Esophagus squamous epithelium (tissue), 5 donors: ENCODE measurements at regions not wholly inside any gene's neighbourhood (a gene's known extent, or its start where the extent isn't known, plus 50 kb on each side); places are given as distances from the start of the nearest gene placed in this dataset.

Experiments used
- DNase-seq: peaks from one replicate; lab custom pipeline; 2025; lab: John Stamatoyannopoulos, UW
- H3K27ac ChIP-seq, 4 donors: fragments of 200-600 bp; sonication (generic); one replicate each; pipeline ENCODE4 v1.5.1; 2016 to 2019; ENCODE audit warnings: mild to moderate bottlenecking in 1 of 4
- H3K27me3 ChIP-seq, 4 donors: fragments of 200-600 bp; sonication (generic); 1 replicate in 3 of 4; 2 replicates in 1 of 4; pipeline versions ENCODE4 v1.5.1 to v1.6.0; 2017 to 2021; ENCODE audit warnings: antibody characterized with exemption in 1 of 4
- H3K36me3 ChIP-seq, 3 donors: fragments of 200-600 bp; sonication (generic); one replicate each; pipeline ENCODE4 v1.5.1; 2016 to 2019
- H3K4me1 ChIP-seq, 3 donors: fragments of 200-600 bp; sonication (generic); one replicate each; pipeline ENCODE4 v1.5.1; 2017 to 2019
- H3K4me3 ChIP-seq, 4 donors: fragments of 200-600 bp; sonication (generic); 1 replicate in 3 of 4; 2 replicates in 1 of 4; pipeline ENCODE4 v1.5.1; 2016 to 2019; ENCODE audit warnings: mild to moderate bottlenecking in 2 of 4, moderate library complexity in 1 of 4
- H3K9me3 ChIP-seq, 3 donors: fragments of 200-600 bp; sonication (generic); one replicate each; pipeline ENCODE4 v1.5.1; 2016 to 2019
- CTCF ChIP-seq, 6 experiments: fragments of 450-650 bp in 4 of 6; fragments of 200-600 bp in 2 of 6; sonication (generic) in 2 of 6; IDR thresholded peaks; one replicate each; pipeline ENCODE4 v1.5.1; 2016 to 2019; ENCODE audit warnings: antibody characterized with exemption in 6 of 6, mild to moderate bottlenecking in 4 of 6, moderate library complexity in 4 of 6
- POLR2A ChIP-seq, 4 donors: fragments of 450-650 bp; IDR thresholded peaks; one replicate each; pipeline ENCODE4 v1.6.1; 2017; ENCODE audit warnings: antibody characterized with exemption in 4 of 4, mild to moderate bottlenecking in 4 of 4, moderate library complexity in 3 of 4
- WGBS, 2 donors: methylation state at CpG; one replicate each; pipeline ENCODE4 v1.1.5; 2018; 5-methylcytosine and 5-hydroxymethylcytosine counted together
- intact Hi-C: fragments of 100-400 bp; cut with DNase I; formaldehyde crosslinking; loops from one replicate; pipeline ENCODE4 v1.15.0; 2022
- donor health status: DM: yes; HTN: yes; CAD: no.

DNA sequence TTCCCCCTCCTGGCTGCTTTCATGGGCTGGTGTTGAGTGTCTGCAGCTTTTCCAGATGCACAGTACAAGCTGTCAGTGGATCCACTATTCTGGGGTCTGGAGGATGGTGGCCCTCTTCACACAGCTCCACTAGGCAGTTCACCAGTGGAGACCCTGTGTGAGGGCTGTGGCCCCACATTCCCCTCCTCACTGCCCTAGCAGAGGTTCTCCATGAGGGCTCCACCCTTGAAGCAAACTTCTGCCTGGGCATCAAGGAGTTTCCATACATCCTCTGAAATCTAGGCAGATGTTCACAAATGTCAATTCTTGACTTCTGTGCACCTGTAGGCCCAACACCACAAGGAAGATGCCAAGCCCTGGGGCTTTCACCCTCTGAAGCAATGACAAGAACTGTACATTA is 1386.2 kb upstream of the ACVR2A start:
- Histone ChIP-seq H3K27me3 (no peaks in the 10 kb centered on the region), H3K4me1 (no peaks in the 10 kb centered on the region), H3K36me3 (no peaks in the 10 kb centered on the region), H3K4me3 (no peak overlapping the region), H3K9me3 (no peaks in the 10 kb centered on the region), H3K27ac (no peak overlapping the region)
- intact Hi-C loops: no loop called here
- no peak for TF ChIP-seq CTCF (IDR thresholded peaks at IDR 0.05)
- no peak for TF ChIP-seq POLR2A (IDR thresholded peaks at IDR 0.05)
- DNase-seq: no peak

- Histone ChIP-seq H3K4me1 (no peaks in the 10 kb centered on the region), H3K9me3 (no peaks in the 10 kb centered on the region), H3K27me3 (no peaks in the 10 kb centered on the region), H3K27ac (no peak overlapping the region), H3K4me3 (no peak overlapping the region), H3K36me3 (no peaks in the 10 kb centered on the region)
- TF ChIP-seq POLR2A (IDR thresholded peaks at IDR 0.05): no peak
- no peak for TF ChIP-seq CTCF (IDR thresholded peaks at IDR 0.05)
- WGBS, 2 donors: 88 to 95% methylated on average over 3 to 4 of the region's 4 CpGs
- no peak for DNase-seq
- intact Hi-C loops: no loop called here
Measured at GRCh38 chr2:146457221-146457620, 1387.6 kb upstream of the ACVR2A start.

- TF ChIP-seq POLR2A (IDR thresholded peaks at IDR 0.05) (no peak), CTCF (IDR thresholded peaks at IDR 0.05) (no peak)
- WGBS, 2 donors: 100% methylated on average over 1 of the region's 1 CpG
- intact Hi-C loops: no loop called here
- Histone ChIP-seq H3K9me3 (no peaks in the 10 kb centered on the region), H3K4me3 (no peak overlapping the region), H3K4me1 (no peaks in the 10 kb centered on the region), H3K27me3 (no peaks in the 10 kb centered on the region), H3K27ac (no peak overlapping the region), H3K36me3 (no peaks in the 10 kb centered on the region)
- no peak for DNase-seq
Measured at GRCh38 chr2:146455325-146455724, 1389.5 kb upstream of the ACVR2A start.

- Histone ChIP-seq H3K27ac (no peak overlapping the region), H3K27me3 (no peaks in the 10 kb centered on the region), H3K36me3 (no peaks in the 10 kb centered on the region), H3K4me3 (no peak overlapping the region), H3K9me3 (no peaks in the 10 kb centered on the region), H3K4me1 (no peaks in the 10 kb centered on the region)
- DNase-seq: no peak
- TF ChIP-seq POLR2A (IDR thresholded peaks at IDR 0.05) (no peak), CTCF (IDR thresholded peaks at IDR 0.05) (no peak)
- intact Hi-C loops: no loop called here
- WGBS, 2 donors: 44 to 60% methylated on average over 1 of the region's 1 CpG
Measured at GRCh38 chr2:146451972-146452371, 1392.9 kb upstream of the ACVR2A start.

- H3K27ac ChIP-seq: no peak overlapping the region
- H3K27me3 ChIP-seq: no peaks in the 10 kb centered on the region
- WGBS, 2 donors: 64 to 72% methylated on average over 2 of the region's 2 CpGs
- H3K4me3 ChIP-seq: no peak overlapping the region
- H3K4me1 ChIP-seq: no peaks in the 10 kb centered on the region
- H3K9me3 ChIP-seq: no peaks in the 10 kb centered on the region
- no peak for DNase-seq
- TF ChIP-seq CTCF (IDR thresholded peaks at IDR 0.05): no peak
- TF ChIP-seq POLR2A (IDR thresholded peaks at IDR 0.05): no peak
- H3K36me3 ChIP-seq: no peaks in the 10 kb centered on the region
- intact Hi-C loops: no loop called here
Measured at GRCh38 chr2:146450131-146450530, 1394.7 kb upstream of the ACVR2A start.
